ENCODE measurements at regions not wholly inside any gene's neighbourhood (a gene's known extent, or its start where the extent isn't known, plus 50 kb on each side); places are given as distances from the start of the nearest gene placed in this dataset.
"Not testable (repeated sequence)": the region's sequence is repeated elsewhere in the genome, so short reads cannot be mapped to it uniquely, and the experiment has no call there.

GRCh38 chr18:76715012-76715610 lies 107.2 kb upstream of the ZNF236 start:
- no peak for DNase-seq

- no peak for DNase-seq
Measured at GRCh38 chr18:76713432-76713831, 108.9 kb upstream of the ZNF236 start.

GRCh38 chr18:76712511-76713140 lies 109.7 kb upstream of the ZNF236 start:
- no peak for DNase-seq

- no peak for DNase-seq
Measured at GRCh38 chr18:76710646-76711520, 111.5 kb upstream of the ZNF236 start.

GRCh38 chr18:76709659-76710645 lies 112.4 kb upstream of the ZNF236 start:
- DNase-seq = peak; percentile 73

- no peak for DNase-seq
Measured at GRCh38 chr18:76708722-76709353, 113.5 kb upstream of the ZNF236 start.

- DNase-seq = no peak
Measured at GRCh38 chr18:76708071-76708721, 114.2 kb upstream of the ZNF236 start.

- no peak for DNase-seq
Measured at GRCh38 chr18:76707534-76707933, 114.8 kb upstream of the ZNF236 start.

GRCh38 chr18:76704589-76704988 lies 117.8 kb upstream of the ZNF236 start:
- not testable (repeated sequence) for DNase-seq

GRCh38 chr18:76699923-76700322 lies 122.4 kb upstream of the ZNF236 start:
- no peak for DNase-seq

- no peak for DNase-seq
Measured at GRCh38 chr18:76697441-76697901, 124.9 kb upstream of the ZNF236 start.

GRCh38 chr18:76691800-76692199 lies 130.6 kb upstream of the ZNF236 start:
- DNase-seq = no peak

GRCh38 chr18:76689646-76690264 lies 132.6 kb upstream of the ZNF236 start:
- DNase-seq = no peak

GRCh38 chr18:76688724-76689472 lies 133.5 kb upstream of the ZNF236 start:
- DNase-seq = no peak

GRCh38 chr18:76687304-76687962 lies 134.9 kb upstream of the ZNF236 start:
- DNase-seq = peak; percentile 44

- peak; percentile 77 for DNase-seq
Measured at GRCh38 chr18:76686737-76687231, 135.6 kb upstream of the ZNF236 start.

GRCh38 chr18:76685860-76686259 lies 136.5 kb upstream of the ZNF236 start:
- DNase-seq = no peak

GRCh38 chr18:76685402-76685801 lies 137.0 kb upstream of the ZNF236 start:
- DNase-seq = no peak

- no peak for DNase-seq
Measured at GRCh38 chr18:76684265-76684664, 138.1 kb upstream of the ZNF236 start.

Data from NCI-H345 (cell line).